ENCODE measurements at regions not wholly inside any gene's neighbourhood (a gene's known extent, or its start where the extent isn't known, plus 50 kb on each side); places are given as distances from the start of the nearest gene placed in this dataset.

- TF ChIP-seq HMGXB4 (CRISPR knock-in tag; IDR thresholded peaks at IDR 0.05; ENCODE audit: borderline replicate concordance in 1 of 2, low read depth in 1 of 2): 0 out of 4 replicates have a peak, but pooled peaks of 1 of the 2 experiments have one; percentile 20
- TF ChIP-seq ZNF772 (CRISPR knock-in tag; IDR thresholded peaks at IDR 0.05): no peak
- peak; percentile 64; the same call in 1 of the 2 replicates for TF ChIP-seq HDAC2 (CRISPR knock-in tag; IDR thresholded peaks at IDR 0.05)
- peak; percentile 72 for TF ChIP-seq TCF7L2 (IDR thresholded peaks at IDR 0.05; ENCODE audit: low read depth, low read length)
- TF ChIP-seq HOMEZ (CRISPR knock-in tag; IDR thresholded peaks at IDR 0.05; ENCODE audit: low read depth): peak; percentile 65; the same call in 1 of the 2 replicates
- peak; percentile 91; the same call in 1 of the 2 replicates for TF ChIP-seq TFDP1 (CRISPR knock-in tag; IDR thresholded peaks at IDR 0.05; ENCODE audit: borderline replicate concordance)
- TF ChIP-seq ZNF878 (CRISPR knock-in tag; IDR thresholded peaks at IDR 0.05): peak; percentile 60; the same call in 1 of the 2 replicates
- peak; percentile 66; the same call in 1 of the 2 replicates for TF ChIP-seq MEIS2 (CRISPR knock-in tag; IDR thresholded peaks at IDR 0.05)
- peak; percentile 91 for TF ChIP-seq HHEX (CRISPR knock-in tag; IDR thresholded peaks at IDR 0.05)
- 0 out of 2 replicates have a peak, but pooled peaks have one; percentile 22 for TF ChIP-seq MYPOP (CRISPR knock-in tag; IDR thresholded peaks at IDR 0.05)
- TF ChIP-seq NR2F1 (CRISPR knock-in tag; IDR thresholded peaks at IDR 0.05): peak; percentile 41 to 74; a peak in 3 of 4 replicates
- peak; percentile 47 for TF ChIP-seq CEBPG (CRISPR knock-in tag; IDR thresholded peaks at IDR 0.05)
- peak; percentile 89 for TF ChIP-seq HMG20A (CRISPR knock-in tag; IDR thresholded peaks at IDR 0.05; ENCODE audit: borderline replicate concordance)
- peak; percentile 98 for TF ChIP-seq NR2F6 (IDR thresholded peaks at IDR 0.05)
- TF ChIP-seq NR2F6 (CRISPR knock-in tag; IDR thresholded peaks at IDR 0.05): peak; percentile 93
- TF ChIP-seq CBFB (CRISPR knock-in tag; IDR thresholded peaks at IDR 0.05): peak; percentile 80
- TF ChIP-seq SOX13 (IDR thresholded peaks at IDR 0.05): peak; percentile 84
- TF ChIP-seq SOX13 (CRISPR knock-in tag; conservative IDR thresholded peaks at IDR 0.05 in 1 of 2, IDR thresholded peaks at IDR 0.05 in 1 of 2): peak in 1 of 2 experiments; percentile 90; a peak in 2 of 4 replicates
- peak; percentile 93 for TF ChIP-seq TFDP2 (CRISPR knock-in tag; IDR thresholded peaks at IDR 0.05)
- TF ChIP-seq ZMYM4 (CRISPR knock-in tag; IDR thresholded peaks at IDR 0.05): peak; percentile 73
- peak; percentile 87 for TF ChIP-seq HMG20B (CRISPR knock-in tag; conservative IDR thresholded peaks at IDR 0.05)
- TF ChIP-seq IKZF5 (CRISPR knock-in tag; IDR thresholded peaks at IDR 0.05): peak; percentile 36; the same call in 1 of the 2 replicates
These were observed 146.1 kb upstream of the THBS1 start (continued) for GRCh38 chr15:39434751-39435238.
